K562 (cell line): ENCODE measurements at regions not wholly inside any gene's neighbourhood (a gene's known extent, or its start where the extent isn't known, plus 50 kb on each side); places are given as distances from the start of the nearest gene placed in this dataset.

ENCODE experiments used
- ATAC-seq: fragments of 200-7000 bp; cut with Tn5 transposase; 3 replicates; pipeline ENCODE4 v1.9.1; 2020; ENCODE audit warnings: moderate library complexity
- BruUV-seq: library from RNA; stranded (reverse); fragments of 400-500 nt; replicated peaks from 2 replicates; lab custom pipeline; 2021; lab: Mats Ljungman, UMichigan
- CTCF ChIA-PET: fragments of 300-600 bp; formaldehyde crosslinking; extraction: SDS; loops from one replicate; lab custom pipeline; 2021; ENCODE audit warnings: low intra/inter-chr PET ratio; lab: Yijun Ruan, JAX
- POLR2A ChIA-PET: fragments of 300-600, 350-650 bp; sonication (Branson Sonifier 250); formaldehyde crosslinking; extraction: SDS; loops from one replicate; lab custom pipeline; 2021; ENCODE audit warnings: antibody characterized with exemption, inconsistent platforms; lab: Yijun Ruan, JAX
- DNase-seq, 4 experiments: peaks; one replicate each; pipeline versions ENCODE4 v3.0.0 to v3.0.0-alpha.2; 2011 to 2018; ENCODE audit warnings: low spot score in 3 of 4, mixed read lengths in 3 of 4; ENCODE audit errors: extremely low read depth in 1 of 4
- FAIRE-seq: peaks from 2 replicates; lab custom pipeline; 2011; peaks lifted over from hg19 to GRCh38; lab: Jason Lieb, UNC
- H2AFZ ChIP-seq: 2 replicates; pipeline ENCODE4 v1.6.0; 2011; ENCODE audit warnings: low read depth, low read length, control low read depth, inconsistent platforms
- H3K27ac ChIP-seq: fragments of 200-600 bp; 3 replicates; pipeline ENCODE4 v1.8.0; 2011; ENCODE audit warnings: low read depth, mild to moderate bottlenecking, control low read depth, inconsistent platforms, low read length, moderate library complexity, mixed read lengths; ENCODE audit errors: extremely low read depth
- H3K27me3 ChIP-seq, 2 experiments: fragments of 300-600 bp in 1 of 2; 2 replicates in 1 of 2; 3 replicates in 1 of 2; pipeline versions ENCODE4 v1.6.0 to v1.8.0; 2011; ENCODE audit warnings: inconsistent platforms in 2 of 2, low read length in 2 of 2, mild to moderate bottlenecking in 1 of 2, mixed read lengths in 1 of 2, moderate library complexity in 1 of 2; ENCODE audit not compliant: control insufficient read depth in 2 of 2, insufficient read depth in 2 of 2
- H3K36me3 ChIP-seq: fragments of 300-600 bp; 3 replicates; pipeline ENCODE4 v1.8.0; 2011; ENCODE audit warnings: mild to moderate bottlenecking, low read length, inconsistent platforms; ENCODE audit not compliant: control insufficient read depth, insufficient read depth
- H3K4me1 ChIP-seq, 2 experiments: fragments of 200-600 bp in 1 of 2; replicated peaks in 1 of 2; 2 replicates in 1 of 2; 3 replicates in 1 of 2; pipeline versions ENCODE4 v1.5.1 to v1.8.0; 2011; ENCODE audit warnings: inconsistent platforms in 2 of 2, low read length in 2 of 2, mild to moderate bottlenecking in 1 of 2, mixed read lengths in 1 of 2, moderate library complexity in 1 of 2; ENCODE audit not compliant: control insufficient read depth in 2 of 2, insufficient read depth in 2 of 2
- H3K4me2 ChIP-seq: 2 replicates; pipeline ENCODE4 v1.6.1; 2011; ENCODE audit warnings: low read length, control low read depth, inconsistent platforms, mixed read lengths; ENCODE audit not compliant: insufficient read depth
- H3K4me3 ChIP-seq: fragments of 200-600 bp; sonication (generic), shearing (Covaris generic); 2 replicates; pipeline ENCODE4 v1.5.1; 2016; ENCODE audit warnings: control low read depth, inconsistent platforms
- H3K79me2 ChIP-seq: fragments of 200-600 bp; 3 replicates; pipeline ENCODE4 v1.8.0; 2011; ENCODE audit warnings: low read length, inconsistent platforms; ENCODE audit not compliant: control insufficient read depth, insufficient read depth
- H3K9ac ChIP-seq, 2 experiments: 2 replicates each; pipeline versions ENCODE4 v1.6.0 to v1.6.1; 2011; ENCODE audit warnings: low read depth in 2 of 2, low read length in 2 of 2, control low read depth in 1 of 2, inconsistent platforms in 1 of 2, mild to moderate bottlenecking in 1 of 2, mixed read lengths in 1 of 2; ENCODE audit not compliant: insufficient read depth in 1 of 2
- H3K9me1 ChIP-seq: one replicate; pipeline ENCODE4 v1.6.0; 2011; ENCODE audit warnings: inconsistent platforms, mild to moderate bottlenecking, low read length, moderate library complexity; ENCODE audit not compliant: control insufficient read depth, insufficient read depth
- H3K9me3 ChIP-seq: replicated peaks from 2 replicates; pipeline ENCODE4 v1.5.1; 2011; ENCODE audit warnings: low read depth, low read length, inconsistent platforms; ENCODE audit not compliant: control insufficient read depth, insufficient read depth
- H4K20me1 ChIP-seq: replicated peaks from 2 replicates; pipeline ENCODE4 v1.6.1; 2011; ENCODE audit warnings: low read length, inconsistent platforms, mixed read lengths; ENCODE audit not compliant: control insufficient read depth, insufficient read depth
- RAD51 ChIP-seq: fragments of 450-650 bp; IDR thresholded peaks from 2 replicates; pipeline ENCODE4 v1.7.1; 2016; ENCODE audit warnings: low read depth, mild to moderate bottlenecking, borderline replicate concordance
- WGBS: fragments of 100-300 bp; shearing (Covaris generic); methylation state at CpG from one replicate; pipeline ENCODE4 v1.1.6; 2016; ENCODE audit warnings: low coverage, mixed read lengths; ENCODE audit not compliant: insufficient coverage; ENCODE audit errors: missing lambda C conversion rate; 5-methylcytosine and 5-hydroxymethylcytosine counted together
- in situ Hi-C: fragments of 300-500 bp; cut with MboI; formaldehyde crosslinking; loops from 4 replicates; pipeline ENCODE4 v1.15.0; 2018; ENCODE audit warnings: inconsistent platforms, mixed read lengths
- intact Hi-C: fragments of 100-400 bp; cut with micrococcal nuclease; formaldehyde crosslinking; loops from 2 replicates; pipeline ENCODE4 v1.14.2; 2022
- TF ChIP-seq, protein P1 (sequence below): IDR thresholded peaks from 2 replicates; pipeline ENCODE4 v1.6.1; 2011; ENCODE audit not compliant: insufficient read length; ENCODE audit errors: extremely low read depth

DNA sequence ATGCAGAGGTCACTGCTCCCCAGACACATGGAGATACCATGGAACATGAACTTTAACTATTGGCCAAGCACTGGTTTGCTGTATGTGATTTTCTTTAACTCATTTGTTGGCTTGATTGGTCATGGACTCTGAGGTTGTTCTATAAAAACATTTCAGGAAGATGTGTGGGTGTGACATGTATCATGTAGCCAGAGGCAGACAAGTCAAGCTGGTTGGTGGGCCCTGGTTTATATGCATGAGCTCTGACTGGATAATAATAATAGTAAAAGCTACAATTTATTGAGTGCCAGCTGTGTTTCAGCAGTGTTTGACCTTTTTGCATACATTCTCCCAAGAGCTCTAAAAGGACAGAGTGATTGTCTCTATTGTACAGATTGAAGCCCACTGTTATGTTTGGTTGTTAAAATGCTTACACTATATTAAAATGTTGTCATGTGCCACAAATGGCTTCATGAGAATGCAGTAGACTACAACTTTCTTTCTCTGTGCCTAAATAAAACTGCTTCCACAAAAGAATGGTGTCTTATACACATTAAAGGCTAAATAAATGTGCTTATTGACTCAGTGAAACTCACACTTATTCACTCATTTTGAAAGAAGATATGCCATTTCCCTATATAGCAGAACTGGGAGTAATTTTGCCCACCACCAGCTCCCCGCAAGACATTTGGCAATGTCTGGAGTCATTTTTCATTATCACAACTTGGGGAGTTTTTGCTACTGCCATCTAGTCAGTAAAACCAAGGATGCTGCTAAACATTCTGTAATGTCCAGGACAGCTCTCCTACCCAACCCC, 243.6 kb upstream of the NFE2L3 start:
- H3K9me1 ChIP-seq: no peaks in the 10 kb centered on the region
- TF ChIP-seq RAD51: no peak
- TF ChIP-seq, protein P1, sequence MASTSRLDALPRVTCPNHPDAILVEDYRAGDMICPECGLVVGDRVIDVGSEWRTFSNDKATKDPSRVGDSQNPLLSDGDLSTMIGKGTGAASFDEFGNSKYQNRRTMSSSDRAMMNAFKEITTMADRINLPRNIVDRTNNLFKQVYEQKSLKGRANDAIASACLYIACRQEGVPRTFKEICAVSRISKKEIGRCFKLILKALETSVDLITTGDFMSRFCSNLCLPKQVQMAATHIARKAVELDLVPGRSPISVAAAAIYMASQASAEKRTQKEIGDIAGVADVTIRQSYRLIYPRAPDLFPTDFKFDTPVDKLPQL: no peak
- 50% methylated on average over 1 of the region's 1 CpG for WGBS
- H3K36me3 ChIP-seq: no peaks in the 10 kb centered on the region
- H3K27me3 ChIP-seq: no peaks in the 10 kb centered on the region
- no peak overlapping the region for H3K4me2 ChIP-seq
- no peaks in the 10 kb centered on the region for H4K20me1 ChIP-seq
- no peaks in the 10 kb centered on the region for H3K79me2 ChIP-seq
- in situ Hi-C loops: no loop called here
- no peak overlapping the region for H3K27ac ChIP-seq
- no peaks in the 10 kb centered on the region for H3K9me3 ChIP-seq
- CTCF ChIA-PET: no interaction called here
- FAIRE-seq: no peak
- intact Hi-C loops: no loop called here
- POLR2A ChIA-PET: interaction anchor here (0.7 to 3.7 kb wide), 2 partner anchors 9 to 11 kb away, joined by 3 to 16 read pairs; no protein-coding TSS in a partner anchor
- H3K4me1 ChIP-seq: peaks cover 0 to 5% of the 10 kb centered on the region in 2 experiments; a peak in 3 of 5 replicates
- no TSS peak for BruUV-seq
- no peak for DNase-seq
- no peak overlapping the region for H2AFZ ChIP-seq
- no peak overlapping the region for H3K4me3 ChIP-seq
- H3K9ac ChIP-seq: no peak overlapping the region
- no peak for ATAC-seq
